HFFc6 (cell line): ENCODE measurements at regions not wholly inside any gene's neighbourhood (a gene's known extent, or its start where the extent isn't known, plus 50 kb on each side); places are given as distances from the start of the nearest gene placed in this dataset.

Source experiments
- DNase-seq: peaks from one replicate; pipeline ENCODE4 v3.0.0-alpha.2; 2018
- H3K27ac Mint-ChIP-seq: 2 replicates; pipeline ENCODE4 v1.8.0; 2020; ENCODE audit warnings: mild to moderate bottlenecking, mixed read lengths
- H3K27me3 Mint-ChIP-seq: 2 replicates; pipeline ENCODE4 v1.8.0; 2021; ENCODE audit warnings: mild to moderate bottlenecking, moderate library complexity, mixed read lengths; ENCODE audit not compliant: insufficient read depth
- H3K36me3 Mint-ChIP-seq: 2 replicates; pipeline ENCODE4 v1.8.0; 2021; ENCODE audit warnings: low read depth, mixed read lengths
- H3K4me1 Mint-ChIP-seq: 2 replicates; pipeline ENCODE4 v1.8.0; 2020; ENCODE audit warnings: low read depth, mixed read lengths
- H3K4me3 Mint-ChIP-seq: 2 replicates; pipeline ENCODE4 v1.8.0; 2020; ENCODE audit warnings: mild to moderate bottlenecking, moderate library complexity, mixed read lengths
- H3K9me3 Mint-ChIP-seq: 2 replicates; pipeline ENCODE4 v1.8.0; 2020; ENCODE audit warnings: mild to moderate bottlenecking, mixed read lengths
- TF ChIP-seq, protein P1 (sequence below): fragments of 200-600 bp; sonication (generic); IDR thresholded peaks from 2 replicates; pipeline ENCODE4 v1.5.0; 2021; ENCODE audit warnings: antibody characterized with exemption, mild to moderate bottlenecking

GRCh38 chr11:71097506-71098240 is 154.7 kb downstream of the SHANK2 start:
- no peak for DNase-seq
- H3K4me3 Mint-ChIP-seq: no peak overlapping the region
- TF ChIP-seq, protein P1, sequence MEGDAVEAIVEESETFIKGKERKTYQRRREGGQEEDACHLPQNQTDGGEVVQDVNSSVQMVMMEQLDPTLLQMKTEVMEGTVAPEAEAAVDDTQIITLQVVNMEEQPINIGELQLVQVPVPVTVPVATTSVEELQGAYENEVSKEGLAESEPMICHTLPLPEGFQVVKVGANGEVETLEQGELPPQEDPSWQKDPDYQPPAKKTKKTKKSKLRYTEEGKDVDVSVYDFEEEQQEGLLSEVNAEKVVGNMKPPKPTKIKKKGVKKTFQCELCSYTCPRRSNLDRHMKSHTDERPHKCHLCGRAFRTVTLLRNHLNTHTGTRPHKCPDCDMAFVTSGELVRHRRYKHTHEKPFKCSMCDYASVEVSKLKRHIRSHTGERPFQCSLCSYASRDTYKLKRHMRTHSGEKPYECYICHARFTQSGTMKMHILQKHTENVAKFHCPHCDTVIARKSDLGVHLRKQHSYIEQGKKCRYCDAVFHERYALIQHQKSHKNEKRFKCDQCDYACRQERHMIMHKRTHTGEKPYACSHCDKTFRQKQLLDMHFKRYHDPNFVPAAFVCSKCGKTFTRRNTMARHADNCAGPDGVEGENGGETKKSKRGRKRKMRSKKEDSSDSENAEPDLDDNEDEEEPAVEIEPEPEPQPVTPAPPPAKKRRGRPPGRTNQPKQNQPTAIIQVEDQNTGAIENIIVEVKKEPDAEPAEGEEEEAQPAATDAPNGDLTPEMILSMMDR: no peak
- H3K27me3 Mint-ChIP-seq: peaks cover 6% of the 10 kb centered on the region
- H3K36me3 Mint-ChIP-seq: no peaks in the 10 kb centered on the region
- H3K4me1 Mint-ChIP-seq: no peaks in the 10 kb centered on the region
- no peak overlapping the region for H3K27ac Mint-ChIP-seq
- peaks cover 10% of the 10 kb centered on the region for H3K9me3 Mint-ChIP-seq

DNA sequence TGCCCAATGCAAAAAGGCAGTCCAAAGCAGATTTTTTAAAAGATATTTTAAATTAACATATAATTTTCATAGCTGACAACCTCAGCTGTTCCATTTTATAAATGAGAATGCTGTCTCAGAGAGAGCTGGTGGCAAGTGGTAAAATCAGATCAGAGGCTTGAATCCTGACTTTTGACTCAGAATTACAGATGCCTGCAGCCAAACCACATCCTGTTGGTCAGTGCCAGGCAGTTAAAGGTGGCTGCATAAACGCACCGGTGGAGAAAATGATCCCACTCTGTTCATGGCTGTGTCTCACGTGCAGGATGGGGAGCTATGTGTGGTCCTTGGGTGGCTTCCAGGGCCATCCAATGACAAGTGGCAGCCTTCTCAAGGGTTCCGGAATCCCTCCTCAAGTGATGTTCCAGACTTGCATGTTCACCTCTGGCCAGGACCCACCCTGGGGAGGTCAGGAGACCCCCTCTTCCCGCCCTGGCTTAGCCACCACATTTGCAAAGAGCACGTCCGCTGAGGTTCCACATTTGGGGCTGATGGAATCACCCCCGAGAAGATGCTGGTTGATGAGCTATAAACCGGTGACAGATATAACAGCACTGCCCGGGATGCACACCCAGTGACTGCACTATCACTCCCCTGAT is 155.5 kb downstream of the SHANK2 start:
- peaks cover 6% of the 10 kb centered on the region for H3K27me3 Mint-ChIP-seq
- H3K4me3 Mint-ChIP-seq: no peak overlapping the region
- TF ChIP-seq, protein P1: no peak
- peaks cover 16% of the 10 kb centered on the region for H3K9me3 Mint-ChIP-seq
- H3K27ac Mint-ChIP-seq: no peak overlapping the region
- H3K4me1 Mint-ChIP-seq: no peaks in the 10 kb centered on the region
- H3K36me3 Mint-ChIP-seq: no peaks in the 10 kb centered on the region
- DNase-seq: no peak

GRCh38 chr11:71095294-71095850 is 157.0 kb downstream of the SHANK2 start:
- TF ChIP-seq, protein P1: no peak
- DNase-seq: no peak
- Mint-ChIP-seq H3K27me3 (peaks cover 2% of the 10 kb centered on the region), H3K27ac (no peak overlapping the region), H3K9me3 (peaks cover 16% of the 10 kb centered on the region), H3K36me3 (no peaks in the 10 kb centered on the region), H3K4me3 (no peak overlapping the region), H3K4me1 (no peaks in the 10 kb centered on the region)

DNA sequence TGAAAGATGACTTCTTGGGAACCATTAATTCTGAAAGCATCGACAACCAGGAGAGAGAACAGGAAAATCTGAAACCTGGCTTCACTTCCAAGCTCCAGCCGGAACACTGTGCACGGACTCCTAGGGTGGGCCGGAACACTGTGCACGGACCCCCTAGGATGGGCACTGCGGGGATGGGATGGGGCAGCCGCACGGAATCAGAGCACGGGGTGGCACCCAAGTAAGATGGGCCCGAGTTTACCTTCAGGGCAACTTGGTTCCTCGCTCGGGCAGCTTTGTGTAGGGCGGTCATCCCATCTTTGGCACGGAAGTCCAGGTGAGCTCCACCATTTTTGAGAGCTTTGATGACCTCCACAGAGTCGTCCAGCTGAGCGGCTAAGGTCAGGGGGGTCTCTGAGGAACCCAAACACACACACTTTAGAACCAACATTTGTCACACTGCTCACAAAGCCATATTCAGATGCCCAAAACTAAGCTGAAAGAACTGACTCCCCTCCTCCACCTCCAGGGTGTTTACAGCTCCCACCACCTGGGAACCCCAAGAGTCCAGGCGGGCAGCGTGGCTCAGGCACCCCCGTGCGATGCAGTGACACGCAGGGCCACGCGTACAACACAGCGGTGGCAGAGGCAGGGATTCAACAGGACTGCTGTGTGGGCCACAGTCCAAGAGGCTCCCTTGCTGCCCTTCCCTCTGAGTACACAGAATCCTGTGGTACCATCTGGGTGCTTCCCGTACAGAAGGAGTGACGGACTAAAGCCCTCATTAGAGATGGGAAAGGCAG is 157.9 kb downstream of the SHANK2 start:
- Mint-ChIP-seq H3K27ac (no peak overlapping the region), H3K9me3 (peaks cover 16% of the 10 kb centered on the region), H3K27me3 (peaks cover 2% of the 10 kb centered on the region), H3K4me1 (no peaks in the 10 kb centered on the region), H3K36me3 (0 out of 2 replicates have a peak, but pooled peaks cover 2% of the 10 kb centered on the region), H3K4me3 (no peak overlapping the region)
- TF ChIP-seq, protein P1: no peak
- DNase-seq: no peak

DNA sequence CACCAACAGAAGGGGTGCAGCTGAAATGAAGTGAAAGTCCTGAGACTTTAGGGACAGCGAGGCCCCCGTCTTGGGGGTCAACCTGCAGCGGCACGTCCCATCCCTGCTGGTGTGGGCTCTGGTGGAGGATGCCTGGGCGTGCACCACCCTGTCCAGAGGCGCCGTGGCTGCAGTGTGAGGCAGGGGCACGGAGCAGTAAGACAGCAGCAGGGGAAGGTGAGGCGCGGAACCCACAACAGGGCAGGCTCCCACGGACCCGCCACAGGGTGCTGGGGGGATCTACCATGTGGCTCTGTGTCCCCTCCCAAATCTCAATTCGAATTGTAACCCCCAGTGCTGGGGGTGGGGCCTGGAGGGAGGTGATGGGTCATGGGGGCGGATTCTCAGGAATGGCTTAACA is 158.6 kb downstream of the SHANK2 start:
- H3K27me3 Mint-ChIP-seq: peaks cover 2% of the 10 kb centered on the region
- TF ChIP-seq, protein P1: no peak
- H3K36me3 Mint-ChIP-seq: 0 out of 2 replicates have a peak, but pooled peaks cover 4% of the 10 kb centered on the region
- H3K4me3 Mint-ChIP-seq: no peak overlapping the region
- no peak overlapping the region for H3K27ac Mint-ChIP-seq
- H3K9me3 Mint-ChIP-seq: peaks cover 16% of the 10 kb centered on the region
- H3K4me1 Mint-ChIP-seq: no peaks in the 10 kb centered on the region
- no peak for DNase-seq
